SK-N-SH (cell line): ENCODE measurements at regions not wholly inside any gene's neighbourhood (a gene's known extent, or its start where the extent isn't known, plus 50 kb on each side); places are given as distances from the start of the nearest gene placed in this dataset.

Source experiments
- CTCF ChIA-PET: fragments of 300-600, 350-600 bp; formaldehyde crosslinking; extraction: SDS; loops from one replicate; lab custom pipeline; 2021; lab: Yijun Ruan, JAX
- POLR2A ChIA-PET: fragments of 350-600 bp; sonication (Branson Sonifier 250); formaldehyde crosslinking; extraction: SDS; loops from one replicate; lab custom pipeline; 2020; ENCODE audit warnings: antibody characterized with exemption, inconsistent platforms; lab: Yijun Ruan, JAX
- DNase-seq: peaks from one replicate; pipeline ENCODE4 v3.0.0; 2012
- H2AFZ ChIP-seq: fragments of 200-600 bp; sonication (generic); 2 replicates; pipeline ENCODE4 v1.8.1; 2016; ENCODE audit warnings: antibody characterized with exemption, mild to moderate bottlenecking, low read depth
- H3F3A ChIP-seq: fragments of 200-600 bp; sonication (generic); replicated peaks from 2 replicates; pipeline ENCODE3; 2016; ENCODE audit warnings: antibody characterized with exemption, mild to moderate bottlenecking; ENCODE audit not compliant: insufficient read depth
- H3K27ac ChIP-seq, 2 experiments: fragments of 200-500 bp in 1 of 2; fragments of 200-600 bp in 1 of 2; sonication (Bioruptor generic) in 1 of 2; sonication (generic), shearing (Covaris generic) in 1 of 2; 2 replicates each; pipeline versions ENCODE4 v1.5.1 to v1.6.1; 2014 to 2016; ENCODE audit warnings: low read depth in 2 of 2, inconsistent platforms in 1 of 2, low read length in 1 of 2, mild to moderate bottlenecking in 1 of 2, mixed read lengths in 1 of 2
- H3K27me3 ChIP-seq: fragments of 200-600 bp; sonication (generic), shearing (Covaris generic); 2 replicates; pipeline ENCODE4 v1.6.1; 2016; ENCODE audit warnings: mixed run types; ENCODE audit not compliant: insufficient read depth
- H3K36me3 ChIP-seq, 2 experiments: fragments of 200-500 bp in 1 of 2; fragments of 200-600 bp in 1 of 2; sonication (Bioruptor generic) in 1 of 2; sonication (generic) in 1 of 2; replicated peaks in 1 of 2; 2 replicates each; pipeline versions ENCODE3 to v1.5.1; 2014 to 2016; ENCODE audit warnings: low read length in 1 of 2, mild to moderate bottlenecking in 1 of 2; ENCODE audit not compliant: insufficient read depth in 2 of 2, control insufficient read depth in 1 of 2
- H3K4me1 ChIP-seq, 2 experiments: fragments of 200-500 bp in 1 of 2; fragments of 200-600 bp in 1 of 2; sonication (Bioruptor generic) in 1 of 2; sonication (generic), shearing (Covaris generic) in 1 of 2; 2 replicates each; pipeline versions ENCODE4 v1.5.1 to v1.6.1; 2014 to 2016; ENCODE audit warnings: low read depth in 1 of 2, low read length in 1 of 2, mixed run types in 1 of 2; ENCODE audit not compliant: insufficient read depth in 2 of 2, control insufficient read depth in 1 of 2
- H3K4me2 ChIP-seq: fragments of 200-600 bp; sonication (generic), shearing (Covaris generic); 2 replicates; pipeline ENCODE4 v1.6.1; 2017; ENCODE audit warnings: mixed run types
- H3K4me3 ChIP-seq, 2 experiments: fragments of 200-500 bp in 1 of 2; fragments of 200-600 bp in 1 of 2; sonication (Bioruptor generic) in 1 of 2; sonication (generic), shearing (Covaris generic) in 1 of 2; 2 replicates each; pipeline versions ENCODE4 v1.5.1 to v1.8.1; 2014 to 2016; ENCODE audit warnings: low read depth in 2 of 2, inconsistent platforms in 1 of 2, low read length in 1 of 2, mild to moderate bottlenecking in 1 of 2, mixed read lengths in 1 of 2, moderate library complexity in 1 of 2
- H3K79me2 ChIP-seq: fragments of 200-600 bp; sonication (generic); 2 replicates; pipeline ENCODE4 v1.8.1; 2017; ENCODE audit warnings: mild to moderate bottlenecking; ENCODE audit not compliant: insufficient read depth
- H3K9ac ChIP-seq: fragments of 200-600 bp; sonication (generic); 2 replicates; pipeline ENCODE4 v1.6.1; 2017; ENCODE audit warnings: mixed run types
- H3K9me2 ChIP-seq: fragments of 200-600 bp; sonication (generic); 2 replicates; pipeline ENCODE4 v1.6.1; 2017; ENCODE audit warnings: mixed run types
- H3K9me3 ChIP-seq: fragments of 200-600 bp; sonication (generic); 2 replicates; pipeline ENCODE4 v1.6.1; 2017; ENCODE audit warnings: mixed run types, mild to moderate bottlenecking, moderate library complexity
- H4K20me1 ChIP-seq: fragments of 200-600 bp; sonication (generic); 2 replicates; pipeline ENCODE4 v1.6.1; 2017; ENCODE audit warnings: mild to moderate bottlenecking, mixed run types; ENCODE audit not compliant: insufficient read depth
- CTCF ChIP-seq: fragments of 200-600 bp; sonication (generic); IDR thresholded peaks from 2 replicates; pipeline ENCODE4 v1.6.1; 2017; ENCODE audit warnings: antibody characterized with exemption, mild to moderate bottlenecking, moderate library complexity
- ELF1 ChIP-seq: IDR thresholded peaks from 2 replicates; pipeline ENCODE4 v1.4.0; 2012
- EP300 ChIP-seq, 2 experiments: IDR thresholded peaks; 2 replicates each; pipeline versions ENCODE4 v1.4.0 to v1.6.1; 2012; ENCODE audit warnings: borderline replicate concordance in 1 of 2, low read depth in 1 of 2, low read length in 1 of 2
- EZH2phosphoT487 ChIP-seq: fragments of 200-600 bp; sonication (generic); IDR thresholded peaks from 2 replicates; pipeline ENCODE4 v1.6.1; 2017; ENCODE audit warnings: low read depth, mixed run types, mild to moderate bottlenecking, antibody characterized with exemption, moderate library complexity, borderline replicate concordance
- FOSL2 ChIP-seq: IDR thresholded peaks from 2 replicates; pipeline ENCODE4 v1.4.0; 2012; ENCODE audit warnings: low read depth, mild to moderate bottlenecking, moderate library complexity, borderline replicate concordance
- FOXJ3 ChIP-seq: sonication (generic); formaldehyde crosslinking; IDR thresholded peaks from 2 replicates; pipeline ENCODE4 v1.5.1; 2020; ENCODE audit warnings: mild to moderate bottlenecking, missing genetic modification reagents
- FOXM1 ChIP-seq: IDR thresholded peaks from 2 replicates; pipeline ENCODE4 v1.4.0; 2012; ENCODE audit warnings: low read depth, mild to moderate bottlenecking
- GABPA ChIP-seq: IDR thresholded peaks from 2 replicates; pipeline ENCODE4 v1.4.0; 2012; ENCODE audit warnings: low read depth, mild to moderate bottlenecking
- IRF3 ChIP-seq: fragments of 150-350 bp; IDR thresholded peaks from 2 replicates; pipeline ENCODE4 v1.6.1; 2016; ENCODE audit warnings: mild to moderate bottlenecking, low read depth, low read length
- JUND ChIP-seq: IDR thresholded peaks from 2 replicates; pipeline ENCODE4 v1.4.0; 2012
- MAX ChIP-seq: IDR thresholded peaks from 2 replicates; pipeline ENCODE4 v1.4.0; 2012; ENCODE audit warnings: low read depth
- MXI1 ChIP-seq: IDR thresholded peaks from 2 replicates; pipeline ENCODE4 v1.6.1; 2012; ENCODE audit warnings: mild to moderate bottlenecking, low read depth, low read length, improper control_type of control experiment
- POLR2AphosphoS5 ChIP-seq: IDR thresholded peaks from 2 replicates; pipeline ENCODE4 v1.6.1; 2012; ENCODE audit warnings: low read depth, low read length
- RAD21 ChIP-seq: IDR thresholded peaks from 2 replicates; pipeline ENCODE4 v1.6.1; 2012; ENCODE audit warnings: mild to moderate bottlenecking, low read length
- RCOR1 ChIP-seq: fragments of 150-350 bp; IDR thresholded peaks from 2 replicates; pipeline ENCODE4 v1.6.1; 2017; ENCODE audit warnings: antibody characterized with exemption, low read length
- RXRA ChIP-seq: IDR thresholded peaks from 2 replicates; pipeline ENCODE4 v1.4.0; 2012; ENCODE audit warnings: low read depth, mild to moderate bottlenecking, borderline replicate concordance
- SIN3A ChIP-seq: IDR thresholded peaks from 2 replicates; pipeline ENCODE4 v1.6.1; 2012; ENCODE audit warnings: low read depth, mild to moderate bottlenecking, low read length, moderate library complexity, borderline replicate concordance
- SMC3 ChIP-seq: IDR thresholded peaks from 2 replicates; pipeline ENCODE4 v1.6.1; 2012; ENCODE audit warnings: low read depth, low read length, improper control_type of control experiment
- TAF1 ChIP-seq: IDR thresholded peaks from 2 replicates; pipeline ENCODE4 v1.6.1; 2012; ENCODE audit warnings: low read depth, mild to moderate bottlenecking, low read length, moderate library complexity, borderline replicate concordance
- TEAD4 ChIP-seq: IDR thresholded peaks from 2 replicates; pipeline ENCODE4 v1.4.0; 2012; ENCODE audit warnings: mild to moderate bottlenecking, borderline replicate concordance; ENCODE audit not compliant: insufficient read depth
- USF1 ChIP-seq: IDR thresholded peaks from 2 replicates; pipeline ENCODE4 v1.4.0; 2012; ENCODE audit warnings: low read depth, borderline replicate concordance
- YY1 ChIP-seq: IDR thresholded peaks from 2 replicates; pipeline ENCODE4 v1.4.0; 2012; ENCODE audit warnings: low read depth, mild to moderate bottlenecking
- WGBS: methylation state at CpG from one replicate; pipeline ENCODE4 v1.1.6; 2017; ENCODE audit warnings: low lambda C conversion rate; 5-methylcytosine and 5-hydroxymethylcytosine counted together

- DNase-seq: no peak
- TF ChIP-seq YY1: no peak
- TF ChIP-seq IRF3: no peak
- no peak for TF ChIP-seq FOXJ3 (CRISPR knock-in tag)
- no peak for TF ChIP-seq SIN3A
- no peak for TF ChIP-seq RCOR1
- TF ChIP-seq USF1: no peak
- no peak for TF ChIP-seq CTCF
- TF ChIP-seq EZH2phosphoT487: no peak
- TF ChIP-seq MXI1: no peak
- no peak for TF ChIP-seq ELF1
- TF ChIP-seq SMC3: no peak
- no peak for TF ChIP-seq MAX
- TF ChIP-seq GABPA: no peak
- no peak for TF ChIP-seq TEAD4
- TF ChIP-seq RAD21: no peak
- no peak for TF ChIP-seq POLR2AphosphoS5
- Histone ChIP-seq H3K4me1 (no peaks in the 10 kb centered on the region), H3F3A (no peaks in the 10 kb centered on the region), H3K36me3 (no peaks in the 10 kb centered on the region), H3K27ac (no peak overlapping the region), H3K79me2 (no peaks in the 10 kb centered on the region), H2AFZ (no peak overlapping the region), H3K9me3 (no peaks in the 10 kb centered on the region), H4K20me1 (no peaks in the 10 kb centered on the region), H3K4me3 (no peak overlapping the region), H3K4me2 (no peak overlapping the region), H3K9me2 (no peaks in the 10 kb centered on the region), H3K27me3 (no peaks in the 10 kb centered on the region; the same call in 1 of the 2 replicates), H3K9ac (no peak overlapping the region)
- ChIA-PET CTCF (no interaction called here), POLR2A (no interaction called here)
These were observed 288.0 kb upstream of the ANKRD30A start for GRCh38 chr10:36837416-36837815.

GRCh38 chr10:36819781-36820180 is 305.6 kb upstream of the ANKRD30A start:
- H2AFZ ChIP-seq: no peak overlapping the region
- H3K4me3 ChIP-seq: no peak overlapping the region
- H3K9me3 ChIP-seq: no peaks in the 10 kb centered on the region
- H3K36me3 ChIP-seq: no peaks in the 10 kb centered on the region
- ChIA-PET POLR2A (no interaction called here), CTCF (no interaction called here)
- H3K4me1 ChIP-seq: no peaks in the 10 kb centered on the region
- TF ChIP-seq MXI1 (no peak), SMC3 (no peak), TAF1 (no peak), FOXM1 (no peak), JUND (no peak), EP300 (IDR thresholded peaks at IDR 0.05; ENCODE audit: borderline replicate concordance in 1 of 2, low read depth in 1 of 2, low read length in 1 of 2) (no peak), RXRA (no peak), FOSL2 (no peak)
- no peaks in the 10 kb centered on the region for H3F3A ChIP-seq
- no peak overlapping the region for H3K9ac ChIP-seq
- H3K79me2 ChIP-seq: no peaks in the 10 kb centered on the region
- H3K27me3 ChIP-seq: no peaks in the 10 kb centered on the region
- H3K9me2 ChIP-seq: no peaks in the 10 kb centered on the region
- DNase-seq: no peak
- no peaks in the 10 kb centered on the region for H4K20me1 ChIP-seq
- H3K27ac ChIP-seq: no peak overlapping the region
- WGBS: 81% methylated on average over 10 of the region's 20 CpGs
- H3K4me2 ChIP-seq: no peak overlapping the region
